Ovary (tissue), 7 donors: ENCODE measurements at regions not wholly inside any gene's neighbourhood (a gene's known extent, or its start where the extent isn't known, plus 50 kb on each side); places are given as distances from the start of the nearest gene placed in this dataset.

Source experiments
- DNase-seq, 5 donors: peaks; one replicate each; pipeline ENCODE4 v3.0.0-alpha.2; 2019 to 2020
- H3K27ac ChIP-seq, 2 donors: fragments of 200-600 bp; one replicate each; pipeline versions ENCODE4 v1.5.1 to v1.8.0; 2019 to 2022
- H3K27me3 ChIP-seq: fragments of 200-600 bp; one replicate; pipeline ENCODE4 v1.8.0; 2022
- H3K36me3 ChIP-seq: fragments of 200-600 bp; sonication (generic); one replicate; pipeline ENCODE4 v1.5.1; 2019
- H3K4me1 ChIP-seq: one replicate; pipeline ENCODE4 v1.8.1; 2013; ENCODE audit warnings: mild to moderate bottlenecking, moderate library complexity; ENCODE audit not compliant: insufficient read depth
- H3K4me3 ChIP-seq: fragments of 200-600 bp; sonication (generic); one replicate; pipeline ENCODE4 v1.5.1; 2017
- H3K9me3 ChIP-seq, 2 donors: fragments of 200-600 bp in 1 of 2; sonication (generic) in 1 of 2; one replicate each; pipeline versions ENCODE4 v1.5.1 to v1.8.1; 2013 to 2019; ENCODE audit warnings: mild to moderate bottlenecking in 1 of 2, moderate library complexity in 1 of 2
- CTCF ChIP-seq, 3 donors: fragments of 450-650 bp in 2 of 3; fragments of 200-600 bp in 1 of 3; IDR thresholded peaks; one replicate each; pipeline versions ENCODE4 v1.5.1 to v1.8.0; 2016 to 2022; ENCODE audit warnings: antibody characterized with exemption in 3 of 3, mild to moderate bottlenecking in 1 of 3
- EP300 ChIP-seq: sonication (generic); formaldehyde crosslinking; IDR thresholded peaks from one replicate; pipeline ENCODE4 v1.6.1; 2017; ENCODE audit warnings: antibody characterized with exemption
- POLR2A ChIP-seq: fragments of 450-650 bp; IDR thresholded peaks from one replicate; pipeline ENCODE4 v1.6.1; 2017; ENCODE audit warnings: antibody characterized with exemption, mild to moderate bottlenecking, moderate library complexity
- WGBS, 3 donors: extraction: QIAGEN DNeasy Blood & Tissue Kit in 1 of 3; methylation state at CpG; one replicate each; pipeline versions ENCODE4 v1.1.5 to v1.1.7; 2013 to 2017; 5-methylcytosine and 5-hydroxymethylcytosine counted together
- intact Hi-C, 4 donors: fragments of 100-400 bp; cut with DNase I; formaldehyde crosslinking; loops; one replicate each; pipeline versions ENCODE4 v1.11.0 to v1.15.1; 2022 to 2023
- donor health status: DM: no; HTN: no; CAD: no; lungs with moderate emphysema.
- donor health status: DM: no; HTN: no; CAD: no.
- donor health status: Bipolar disorder and iron deficiency.
- donor health status: DM: no; HTN: no; CAD: no.
- donor health status: DM: yes; HTN: yes; CAD: no.

GRCh38 chr7:17474724-17475344 is 176.4 kb downstream of the AHR start:
- no peaks in the 10 kb centered on the region for H3K36me3 ChIP-seq
- no peak for DNase-seq
- intact Hi-C loops, result no loop called here
- 86 to 88% (median 88%) methylated on average over 13 of the region's 13 CpGs for WGBS, 3 donors
- no peaks in the 10 kb centered on the region for H3K27me3 ChIP-seq
- H3K27ac ChIP-seq, result no peak overlapping the region
- H3K4me1 ChIP-seq, result no peaks in the 10 kb centered on the region
- TF ChIP-seq EP300, result no peak
- TF ChIP-seq POLR2A, result no peak
- no peak for TF ChIP-seq CTCF (IDR thresholded peaks at IDR 0.05)
- no peak overlapping the region for H3K4me3 ChIP-seq
- H3K9me3 ChIP-seq, result no peaks in the 10 kb centered on the region

GRCh38 chr7:17477182-17477581 is 178.7 kb downstream of the AHR start:
- Histone ChIP-seq H3K27me3 (no peaks in the 10 kb centered on the region), H3K36me3 (no peaks in the 10 kb centered on the region), H3K9me3 (no peaks in the 10 kb centered on the region), H3K4me3 (no peak overlapping the region), H3K27ac (no peak overlapping the region), H3K4me1 (no peaks in the 10 kb centered on the region)
- TF ChIP-seq POLR2A, result no peak
- TF ChIP-seq EP300, result no peak
- no peak for TF ChIP-seq CTCF (IDR thresholded peaks at IDR 0.05)
- no peak for DNase-seq
- WGBS, 3 donors, result 29 to 48% (median 38%) methylated on average over 2 of the region's 2 CpGs
- intact Hi-C loops, result no loop called here

- H3K9me3 ChIP-seq, result no peaks in the 10 kb centered on the region
- intact Hi-C loops, result no loop called here
- H3K27me3 ChIP-seq, result no peaks in the 10 kb centered on the region
- no peak overlapping the region for H3K4me3 ChIP-seq
- no peak for DNase-seq
- TF ChIP-seq POLR2A, result no peak
- TF ChIP-seq CTCF (IDR thresholded peaks at IDR 0.05), result no peak
- TF ChIP-seq EP300, result no peak
- no peaks in the 10 kb centered on the region for H3K36me3 ChIP-seq
- WGBS, 3 donors, result 90 to 94% (median 91%) methylated on average over 2 of the region's 2 CpGs
- no peak overlapping the region for H3K27ac ChIP-seq
- H3K4me1 ChIP-seq, result no peaks in the 10 kb centered on the region
These were observed 182.7 kb downstream of the AHR start for GRCh38 chr7:17481118-17481517.

- TF ChIP-seq POLR2A (no peak), EP300 (no peak), CTCF (IDR thresholded peaks at IDR 0.05) (no peak)
- Histone ChIP-seq H3K9me3 (no peaks in the 10 kb centered on the region), H3K27ac (no peak overlapping the region), H3K36me3 (no peaks in the 10 kb centered on the region), H3K4me1 (no peaks in the 10 kb centered on the region), H3K27me3 (no peaks in the 10 kb centered on the region), H3K4me3 (no peak overlapping the region)
- 89 to 94% (median 92%) methylated on average over 1 of the region's 1 CpG for WGBS, 3 donors
- DNase-seq, result no peak
- intact Hi-C loops, result no loop called here
These were observed 186.9 kb downstream of the AHR start for GRCh38 chr7:17485368-17485767.
